Middle frontal gyrus (tissue), 1 donor: ENCODE measurements at regions not wholly inside any gene's neighbourhood (a gene's known extent, or its start where the extent isn't known, plus 50 kb on each side); places are given as distances from the start of the nearest gene placed in this dataset.
"Not testable (repeated sequence)": the region's sequence is repeated elsewhere in the genome, so short reads cannot be mapped to it uniquely, and the experiment has no call there.

Experiments
- DNase-seq: peaks from one replicate; pipeline ENCODE4 v3.0.0-alpha.2; 2015; ENCODE audit warnings: low spot score; ENCODE audit errors: extremely low spot score

- no peak for DNase-seq
Measured at GRCh38 chr18:4549164-4549872, 94.2 kb upstream of the DLGAP1 start.

- no peak for DNase-seq
Measured at GRCh38 chr18:4547126-4547525, 92.0 kb upstream of the DLGAP1 start.

DNA sequence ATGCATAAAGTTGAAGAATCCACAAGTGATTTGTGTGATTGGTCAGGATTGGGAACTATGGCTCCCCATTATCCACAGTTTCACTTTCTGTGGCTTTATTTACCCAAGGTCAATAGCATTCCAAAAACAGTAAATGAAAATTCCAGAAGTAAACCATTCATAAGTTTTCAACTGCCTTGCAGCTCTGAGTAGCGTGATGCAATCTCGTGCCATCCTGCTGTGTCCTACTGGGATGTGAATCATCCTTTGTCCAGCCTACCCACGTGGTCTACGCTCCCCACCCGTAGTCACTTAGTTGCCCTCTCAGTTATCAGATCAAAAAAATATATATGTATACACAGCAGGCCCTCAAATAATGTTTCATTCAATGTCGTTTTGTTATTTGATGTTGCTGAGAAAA is 89.0 kb upstream of the DLGAP1 start:
- DNase-seq: no peak

- DNase-seq: no peak
Measured at GRCh38 chr18:4543711-4544110, 88.6 kb upstream of the DLGAP1 start.

DNA sequence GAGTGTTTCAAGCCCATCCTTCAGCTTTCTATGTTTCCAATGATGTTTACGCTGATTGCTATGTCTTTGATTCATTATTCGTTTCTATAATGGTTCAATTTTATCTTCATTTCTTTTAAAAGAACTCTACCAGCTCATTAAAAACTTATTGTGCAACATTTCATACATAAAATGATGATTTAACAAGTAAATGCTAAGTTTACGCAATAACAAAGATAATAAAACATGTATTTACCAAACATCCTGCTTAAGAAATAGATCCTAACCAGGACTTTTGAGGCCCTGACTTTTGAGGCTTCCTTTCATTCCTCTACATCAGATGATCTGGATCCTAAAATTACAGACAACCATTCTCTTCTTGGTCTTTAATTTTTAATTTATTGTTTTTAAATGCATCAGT is 86.5 kb upstream of the DLGAP1 start:
- DNase-seq: no peak

DNA sequence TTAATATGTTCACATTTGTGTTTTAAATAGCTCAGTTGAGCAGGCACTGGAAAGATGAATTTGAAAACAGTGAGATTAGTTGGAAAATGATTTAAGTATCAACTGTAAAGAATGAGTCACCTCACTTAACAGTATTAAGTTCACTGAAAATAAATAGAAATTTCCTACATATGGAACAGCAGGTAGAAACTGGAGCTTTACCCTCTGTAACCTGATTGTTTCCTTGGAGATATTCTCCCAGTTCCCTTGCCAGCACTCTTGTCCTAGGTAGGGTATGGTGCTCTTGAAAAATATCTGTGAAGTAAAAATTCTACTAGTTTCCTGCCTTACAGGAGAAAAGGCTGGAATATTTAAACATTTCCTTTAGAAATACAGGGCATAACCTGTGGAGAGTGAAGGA is 81.3 kb upstream of the DLGAP1 start:
- no peak for DNase-seq

GRCh38 chr18:4528405-4528804 is 73.3 kb upstream of the DLGAP1 start:
- DNase-seq: no peak

DNA sequence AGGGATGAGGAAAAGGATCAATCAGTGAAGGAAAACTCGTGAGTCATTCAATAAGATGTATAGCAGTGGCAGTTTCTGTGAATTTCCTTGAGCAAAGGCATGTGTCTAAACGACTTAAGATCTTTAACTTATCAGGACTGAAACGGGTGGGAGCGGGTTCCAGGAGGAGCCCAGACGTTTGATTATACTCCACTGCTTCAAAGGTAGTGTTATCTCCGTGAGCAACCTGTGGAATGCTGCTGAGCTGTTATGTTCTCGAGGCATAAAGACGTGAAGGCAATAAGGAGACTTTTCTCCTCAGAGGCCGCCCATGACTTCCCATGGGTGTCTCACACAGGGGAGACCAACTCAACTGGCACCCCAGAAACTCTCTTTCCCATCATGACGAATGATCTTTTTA is 72.7 kb upstream of the DLGAP1 start:
- DNase-seq: not testable (repeated sequence)

DNA sequence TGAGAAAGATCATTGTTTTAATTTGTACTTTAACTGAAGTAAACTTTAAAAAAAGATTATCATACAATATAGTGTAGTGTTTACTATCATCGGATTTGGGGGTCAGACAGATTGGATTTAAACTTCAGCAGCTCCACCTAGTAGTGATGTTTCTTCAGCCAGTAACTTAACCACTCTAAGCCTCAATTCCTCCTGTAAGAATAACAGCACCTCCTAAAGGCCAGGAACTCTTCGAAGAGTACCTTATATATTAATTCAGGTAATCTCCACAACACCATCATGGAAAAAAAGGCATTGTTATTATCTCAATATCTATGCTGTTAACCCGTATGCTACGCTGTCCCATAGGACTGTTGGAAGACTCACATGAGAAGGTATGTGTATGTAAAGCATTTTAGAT is 69.0 kb upstream of the DLGAP1 start:
- no peak for DNase-seq

GRCh38 chr18:4511166-4511565 is 56.1 kb upstream of the DLGAP1 start:
- no peak for DNase-seq

GRCh38 chr18:4510711-4511110 is 55.6 kb upstream of the DLGAP1 start:
- no peak for DNase-seq

DNA sequence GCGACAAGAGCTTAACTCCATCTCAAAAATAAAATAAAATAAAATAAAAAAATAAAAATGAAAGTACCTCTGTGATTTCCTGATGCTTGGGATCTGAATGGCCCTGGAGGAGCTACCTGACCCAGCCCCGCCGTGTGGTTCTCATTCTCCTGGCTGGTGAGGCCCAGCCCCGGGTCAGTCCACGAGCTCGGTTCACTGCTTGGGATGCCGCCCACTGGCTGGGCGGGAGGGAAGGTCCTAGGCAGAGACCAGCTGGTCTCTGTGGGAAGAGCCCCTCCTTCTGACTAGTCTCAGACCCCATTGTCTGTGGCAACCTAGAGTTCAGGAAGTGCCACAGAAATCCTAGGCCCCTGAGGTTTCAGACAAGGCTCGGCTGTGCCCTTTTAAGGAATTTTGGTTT is 55.1 kb upstream of the DLGAP1 start:
- no peak for DNase-seq
